ENCODE measurements at regions not wholly inside any gene's neighbourhood (a gene's known extent, or its start where the extent isn't known, plus 50 kb on each side); places are given as distances from the start of the nearest gene placed in this dataset.

- H3K4me1 ChIP-seq (ENCODE audit: control insufficient read depth, extremely low read depth, insufficient read depth, low read length): no peaks in the 10 kb centered on the region
- no peak overlapping the region for H3K27ac ChIP-seq (ENCODE audit: insufficient read depth, low read length)
- H3K9me3 ChIP-seq (ENCODE audit: control insufficient read depth, insufficient read depth, low read depth, low read length): no peaks in the 10 kb centered on the region
- no peaks in the 10 kb centered on the region for H4K20me1 ChIP-seq (ENCODE audit: control insufficient read depth, extremely low read depth, insufficient read depth, low read length)
- H3K36me3 ChIP-seq (ENCODE audit: control insufficient read depth, insufficient read depth, low read length): no peaks in the 10 kb centered on the region
- no peak overlapping the region for H2AFZ ChIP-seq (ENCODE audit: low read length)
- H3K4me3 ChIP-seq (replicated peaks in 1 of 4; ENCODE audit: control extremely low read depth in 1 of 4, insufficient read depth in 1 of 4, low read depth in 3 of 4, low read length in 4 of 4): no peak overlapping the region
- H3K4me2 ChIP-seq (ENCODE audit: extremely low read depth, insufficient read depth, low read length): no peak overlapping the region
- TF ChIP-seq CTCF (conservative IDR thresholded peaks at IDR 0.05 in 1 of 2, IDR thresholded peaks at IDR 0.05 in 1 of 2; ENCODE audit: low read depth in 1 of 2, low read length in 2 of 2): no peak
- no peak for TF ChIP-seq EZH2 (IDR thresholded peaks at IDR 0.05; ENCODE audit: low read length, missing control alignments)
- H3K27me3 ChIP-seq (ENCODE audit: control insufficient read depth, insufficient read depth, low read length): no peaks in the 10 kb centered on the region
- H3K9ac ChIP-seq (ENCODE audit: insufficient read depth, low read length): no peak overlapping the region
- DNase-seq (ENCODE audit: low read depth in 2 of 2): no peak
- H3K79me2 ChIP-seq (ENCODE audit: control insufficient read depth, insufficient read depth, low read length): no peaks in the 10 kb centered on the region
Observed at GRCh38 chr15:54812383-54812782, 384.4 kb downstream of the RSL24D1 start.

- no peaks in the 10 kb centered on the region for H3K36me3 ChIP-seq (ENCODE audit: control insufficient read depth, insufficient read depth, low read length)
- no peak for TF ChIP-seq EZH2 (IDR thresholded peaks at IDR 0.05; ENCODE audit: low read length, missing control alignments)
- no peak for TF ChIP-seq CTCF (conservative IDR thresholded peaks at IDR 0.05 in 1 of 2, IDR thresholded peaks at IDR 0.05 in 1 of 2; ENCODE audit: low read depth in 1 of 2, low read length in 2 of 2)
- no peaks in the 10 kb centered on the region for H3K27me3 ChIP-seq (ENCODE audit: control insufficient read depth, insufficient read depth, low read length)
- H4K20me1 ChIP-seq (ENCODE audit: control insufficient read depth, extremely low read depth, insufficient read depth, low read length): no peaks in the 10 kb centered on the region
- no peak overlapping the region for H3K9ac ChIP-seq (ENCODE audit: insufficient read depth, low read length)
- H3K4me1 ChIP-seq (ENCODE audit: control insufficient read depth, extremely low read depth, insufficient read depth, low read length): no peaks in the 10 kb centered on the region
- no peaks in the 10 kb centered on the region for H3K79me2 ChIP-seq (ENCODE audit: control insufficient read depth, insufficient read depth, low read length)
- no peak overlapping the region for H3K4me2 ChIP-seq (ENCODE audit: extremely low read depth, insufficient read depth, low read length)
- H3K9me3 ChIP-seq (ENCODE audit: control insufficient read depth, insufficient read depth, low read depth, low read length): no peaks in the 10 kb centered on the region
- H3K4me3 ChIP-seq (replicated peaks in 1 of 4; ENCODE audit: control extremely low read depth in 1 of 4, insufficient read depth in 1 of 4, low read depth in 3 of 4, low read length in 4 of 4): no peak overlapping the region
- DNase-seq (ENCODE audit: low read depth in 2 of 2): no peak
- H3K27ac ChIP-seq (ENCODE audit: insufficient read depth, low read length): no peak overlapping the region
- H2AFZ ChIP-seq (ENCODE audit: low read length): no peak overlapping the region
Observed at GRCh38 chr15:54810496-54810895, 386.2 kb downstream of the RSL24D1 start.

GRCh38 chr15:54810031-54810430, 386.7 kb downstream of the RSL24D1 start:
- Histone ChIP-seq H3K4me2 (ENCODE audit: extremely low read depth, insufficient read depth, low read length) (no peak overlapping the region), H3K27me3 (ENCODE audit: control insufficient read depth, insufficient read depth, low read length) (no peaks in the 10 kb centered on the region), H3K4me3 (replicated peaks in 1 of 4; ENCODE audit: control extremely low read depth in 1 of 4, insufficient read depth in 1 of 4, low read depth in 3 of 4, low read length in 4 of 4) (no peak overlapping the region), H3K4me1 (ENCODE audit: control insufficient read depth, extremely low read depth, insufficient read depth, low read length) (no peaks in the 10 kb centered on the region), H3K9me3 (ENCODE audit: control insufficient read depth, insufficient read depth, low read depth, low read length) (no peaks in the 10 kb centered on the region), H3K9ac (ENCODE audit: insufficient read depth, low read length) (no peak overlapping the region), H3K27ac (ENCODE audit: insufficient read depth, low read length) (no peak overlapping the region), H4K20me1 (ENCODE audit: control insufficient read depth, extremely low read depth, insufficient read depth, low read length) (no peaks in the 10 kb centered on the region), H3K79me2 (ENCODE audit: control insufficient read depth, insufficient read depth, low read length) (no peaks in the 10 kb centered on the region), H2AFZ (ENCODE audit: low read length) (no peak overlapping the region), H3K36me3 (ENCODE audit: control insufficient read depth, insufficient read depth, low read length) (no peaks in the 10 kb centered on the region)
- no peak for TF ChIP-seq EZH2 (IDR thresholded peaks at IDR 0.05; ENCODE audit: low read length, missing control alignments)
- no peak for TF ChIP-seq CTCF (conservative IDR thresholded peaks at IDR 0.05 in 1 of 2, IDR thresholded peaks at IDR 0.05 in 1 of 2; ENCODE audit: low read depth in 1 of 2, low read length in 2 of 2)
- DNase-seq (ENCODE audit: low read depth in 2 of 2): no peak

All from fibroblast of lung (primary cell).